ENCODE measurements at regions not wholly inside any gene's neighbourhood (a gene's known extent, or its start where the extent isn't known, plus 50 kb on each side); places are given as distances from the start of the nearest gene placed in this dataset.
"Not testable (repeated sequence)": the region's sequence is repeated elsewhere in the genome, so short reads cannot be mapped to it uniquely, and the experiment has no call there.

GRCh38 chr18:25568986-25569385 is 217.0 kb upstream of the ZNF521 start:
- DNase-seq, result no peak

- DNase-seq, result no peak
Observed at GRCh38 chr18:25563816-25564683, 212.1 kb upstream of the ZNF521 start.

GRCh38 chr18:25563346-25563745 is 211.4 kb upstream of the ZNF521 start:
- DNase-seq, result no peak

GRCh38 chr18:25561918-25562317 is 210.0 kb upstream of the ZNF521 start:
- DNase-seq, result no peak

- peak in 4 of 56 donors; percentile 2 to 9 (median 7) for DNase-seq
Observed at GRCh38 chr18:25560369-25560768, 208.4 kb upstream of the ZNF521 start.

- DNase-seq, result no peak
Observed at GRCh38 chr18:25557011-25557410, 205.0 kb upstream of the ZNF521 start.

GRCh38 chr18:25553631-25554263 is 201.8 kb upstream of the ZNF521 start:
- no peak for DNase-seq

- no peak for DNase-seq
Observed at GRCh38 chr18:25544546-25545287, 192.8 kb upstream of the ZNF521 start.

- DNase-seq, result no peak
Observed at GRCh38 chr18:25538175-25538922, 186.4 kb upstream of the ZNF521 start.

GRCh38 chr18:25535495-25535894 is 183.5 kb upstream of the ZNF521 start:
- DNase-seq, result no peak

GRCh38 chr18:25534401-25534800 is 182.4 kb upstream of the ZNF521 start:
- DNase-seq, result no peak

GRCh38 chr18:25533218-25533617 is 181.3 kb upstream of the ZNF521 start:
- no peak for DNase-seq

GRCh38 chr18:25531207-25531606 is 179.2 kb upstream of the ZNF521 start:
- no peak for DNase-seq

GRCh38 chr18:25525789-25526188 is 173.8 kb upstream of the ZNF521 start:
- not testable (repeated sequence) for DNase-seq

- DNase-seq, result no peak
Observed at GRCh38 chr18:25518716-25519053, 166.7 kb upstream of the ZNF521 start.

- no peak for DNase-seq
Observed at GRCh38 chr18:25517881-25518715, 166.1 kb upstream of the ZNF521 start.

- no peak for DNase-seq
Observed at GRCh38 chr18:25516747-25517498, 165.0 kb upstream of the ZNF521 start.

GRCh38 chr18:25516121-25516520 is 164.2 kb upstream of the ZNF521 start:
- DNase-seq, result no peak

- DNase-seq, result no peak
Observed at GRCh38 chr18:25510096-25510495, 158.1 kb upstream of the ZNF521 start.

- peak in 50 of 56 donors; percentile 2 to 72 (median 28) for DNase-seq
Observed at GRCh38 chr18:25503567-25504081, 151.7 kb upstream of the ZNF521 start.

Data from amygdala (tissue), 56 donors.